ENCODE measurements at regions not wholly inside any gene's neighbourhood (a gene's known extent, or its start where the extent isn't known, plus 50 kb on each side); places are given as distances from the start of the nearest gene placed in this dataset.

GRCh38 chr2:153214337-153214736 lies 264.2 kb downstream of the RPRM start:
- Histone ChIP-seq H3K4me1 (ENCODE audit: control insufficient read depth in 3 of 3, insufficient read depth in 3 of 3, low read length in 3 of 3) (no peaks in the 10 kb centered on the region), H3K9ac (ENCODE audit: low read depth in 1 of 3, low read length in 3 of 3) (no peak overlapping the region), H3K36me3 (ENCODE audit: control insufficient read depth in 3 of 3, insufficient read depth in 3 of 3, low read length in 3 of 3) (no peaks in the 10 kb centered on the region), H3K27ac (ENCODE audit: low read depth, low read length) (no peak overlapping the region), H3K27me3 (ENCODE audit: control insufficient read depth in 3 of 3, insufficient read depth in 3 of 3, low read length in 3 of 3) (no peaks in the 10 kb centered on the region), H3K9me3 (ENCODE audit: control insufficient read depth in 3 of 3, low read length in 3 of 3) (no peaks in the 10 kb centered on the region), H3K4me3 (ENCODE audit: low read length in 3 of 3) (no peak overlapping the region)

- Histone ChIP-seq H3K9ac (ENCODE audit: low read depth in 1 of 3, low read length in 3 of 3) (no peak overlapping the region), H3K36me3 (ENCODE audit: control insufficient read depth in 3 of 3, insufficient read depth in 3 of 3, low read length in 3 of 3) (no peaks in the 10 kb centered on the region), H3K4me3 (ENCODE audit: low read length in 3 of 3) (no peak overlapping the region), H3K9me3 (ENCODE audit: control insufficient read depth in 3 of 3, low read length in 3 of 3) (no peaks in the 10 kb centered on the region), H3K4me1 (ENCODE audit: control insufficient read depth in 3 of 3, insufficient read depth in 3 of 3, low read length in 3 of 3) (no peaks in the 10 kb centered on the region), H3K27me3 (ENCODE audit: control insufficient read depth in 3 of 3, insufficient read depth in 3 of 3, low read length in 3 of 3) (no peaks in the 10 kb centered on the region), H3K27ac (ENCODE audit: low read depth, low read length) (no peak overlapping the region)
Observed at GRCh38 chr2:153213022-153213421, 265.5 kb downstream of the RPRM start.

GRCh38 chr2:153197402-153198386 lies 280.9 kb downstream of the RPRM start:
- Histone ChIP-seq H3K36me3 (ENCODE audit: control insufficient read depth in 3 of 3, insufficient read depth in 3 of 3, low read length in 3 of 3) (no peaks in the 10 kb centered on the region), H3K9ac (ENCODE audit: low read depth in 1 of 3, low read length in 3 of 3) (no peak overlapping the region), H3K27me3 (ENCODE audit: control insufficient read depth in 3 of 3, insufficient read depth in 3 of 3, low read length in 3 of 3) (no peaks in the 10 kb centered on the region), H3K4me1 (ENCODE audit: control insufficient read depth in 3 of 3, insufficient read depth in 3 of 3, low read length in 3 of 3) (no peaks in the 10 kb centered on the region), H3K9me3 (ENCODE audit: control insufficient read depth in 3 of 3, low read length in 3 of 3) (peaks cover 0 to 6% (median 0%) of the 10 kb centered on the region in 3 donors), H3K27ac (ENCODE audit: low read depth, low read length) (no peak overlapping the region), H3K4me3 (ENCODE audit: low read length in 3 of 3) (no peak overlapping the region)

GRCh38 chr2:153196378-153197058 lies 282.0 kb downstream of the RPRM start:
- no peak overlapping the region for H3K4me3 ChIP-seq (ENCODE audit: low read length in 3 of 3)

GRCh38 chr2:153195342-153195741 lies 283.2 kb downstream of the RPRM start:
- Histone ChIP-seq H3K36me3 (ENCODE audit: control insufficient read depth in 3 of 3, insufficient read depth in 3 of 3, low read length in 3 of 3) (no peaks in the 10 kb centered on the region), H3K9ac (ENCODE audit: low read depth in 1 of 3, low read length in 3 of 3) (no peak overlapping the region), H3K9me3 (ENCODE audit: control insufficient read depth in 3 of 3, low read length in 3 of 3) (peaks cover 0 to 6% (median 0%) of the 10 kb centered on the region in 3 donors), H3K4me3 (ENCODE audit: low read length in 3 of 3) (no peak overlapping the region), H3K4me1 (ENCODE audit: control insufficient read depth in 3 of 3, insufficient read depth in 3 of 3, low read length in 3 of 3) (no peaks in the 10 kb centered on the region), H3K27me3 (ENCODE audit: control insufficient read depth in 3 of 3, insufficient read depth in 3 of 3, low read length in 3 of 3) (no peaks in the 10 kb centered on the region), H3K27ac (ENCODE audit: low read depth, low read length) (no peak overlapping the region)

More at GRCh38 chr2:153196378-153197058, 282.0 kb downstream of the RPRM start:
- Histone ChIP-seq H3K9ac (ENCODE audit: low read depth in 1 of 3, low read length in 3 of 3) (no peak overlapping the region), H3K27me3 (ENCODE audit: control insufficient read depth in 3 of 3, insufficient read depth in 3 of 3, low read length in 3 of 3) (no peaks in the 10 kb centered on the region), H3K4me1 (ENCODE audit: control insufficient read depth in 3 of 3, insufficient read depth in 3 of 3, low read length in 3 of 3) (no peaks in the 10 kb centered on the region), H3K27ac (ENCODE audit: low read depth, low read length) (no peak overlapping the region), H3K9me3 (ENCODE audit: control insufficient read depth in 3 of 3, low read length in 3 of 3) (peaks cover 0 to 6% (median 0%) of the 10 kb centered on the region in 3 donors), H3K36me3 (ENCODE audit: control insufficient read depth in 3 of 3, insufficient read depth in 3 of 3, low read length in 3 of 3) (no peaks in the 10 kb centered on the region)

- Histone ChIP-seq H3K27me3 (ENCODE audit: control insufficient read depth in 3 of 3, insufficient read depth in 3 of 3, low read length in 3 of 3) (no peaks in the 10 kb centered on the region), H3K9me3 (ENCODE audit: control insufficient read depth in 3 of 3, low read length in 3 of 3) (no peaks in the 10 kb centered on the region), H3K4me1 (ENCODE audit: control insufficient read depth in 3 of 3, insufficient read depth in 3 of 3, low read length in 3 of 3) (no peaks in the 10 kb centered on the region), H3K27ac (ENCODE audit: low read depth, low read length) (no peak overlapping the region), H3K36me3 (ENCODE audit: control insufficient read depth in 3 of 3, insufficient read depth in 3 of 3, low read length in 3 of 3) (no peaks in the 10 kb centered on the region), H3K4me3 (ENCODE audit: low read length in 3 of 3) (no peak overlapping the region), H3K9ac (ENCODE audit: low read depth in 1 of 3, low read length in 3 of 3) (no peak overlapping the region)
Observed at GRCh38 chr2:153189091-153189888, 289.3 kb downstream of the RPRM start.

- no peak overlapping the region for H3K27ac ChIP-seq (ENCODE audit: low read depth, low read length)
Observed at GRCh38 chr2:153179808-153180207, 298.8 kb downstream of the RPRM start.

GRCh38 chr2:153169609-153170008 lies 309.0 kb downstream of the RPRM start:
- no peaks in the 10 kb centered on the region for H3K36me3 ChIP-seq (ENCODE audit: control insufficient read depth in 3 of 3, insufficient read depth in 3 of 3, low read length in 3 of 3)
- H3K9me3 ChIP-seq (ENCODE audit: control insufficient read depth in 3 of 3, low read length in 3 of 3) = no peaks in the 10 kb centered on the region
- H3K4me1 ChIP-seq (ENCODE audit: control insufficient read depth in 3 of 3, insufficient read depth in 3 of 3, low read length in 3 of 3) = no peaks in the 10 kb centered on the region
- H3K27ac ChIP-seq (ENCODE audit: low read depth, low read length) = no peak overlapping the region
- no peaks in the 10 kb centered on the region for H3K27me3 ChIP-seq (ENCODE audit: control insufficient read depth in 3 of 3, insufficient read depth in 3 of 3, low read length in 3 of 3)
- no peak overlapping the region for H3K4me3 ChIP-seq (ENCODE audit: low read length in 3 of 3)
- H3K9ac ChIP-seq (ENCODE audit: low read depth in 1 of 3, low read length in 3 of 3) = no peak overlapping the region

More at GRCh38 chr2:153179808-153180207, 298.8 kb downstream of the RPRM start:
- Histone ChIP-seq H3K36me3 (ENCODE audit: control insufficient read depth in 3 of 3, insufficient read depth in 3 of 3, low read length in 3 of 3) (no peaks in the 10 kb centered on the region), H3K27me3 (ENCODE audit: control insufficient read depth in 3 of 3, insufficient read depth in 3 of 3, low read length in 3 of 3) (no peaks in the 10 kb centered on the region), H3K4me3 (ENCODE audit: low read length in 3 of 3) (no peak overlapping the region), H3K9me3 (ENCODE audit: control insufficient read depth in 3 of 3, low read length in 3 of 3) (no peaks in the 10 kb centered on the region), H3K4me1 (ENCODE audit: control insufficient read depth in 3 of 3, insufficient read depth in 3 of 3, low read length in 3 of 3) (no peaks in the 10 kb centered on the region), H3K9ac (ENCODE audit: low read depth in 1 of 3, low read length in 3 of 3) (no peak overlapping the region)

- no peak overlapping the region for H3K27ac ChIP-seq (ENCODE audit: low read depth, low read length)
- no peak overlapping the region for H3K9ac ChIP-seq (ENCODE audit: low read depth in 1 of 3, low read length in 3 of 3)
Observed at GRCh38 chr2:153165021-153165420, 313.5 kb downstream of the RPRM start.

More at GRCh38 chr2:153165021-153165420, 313.5 kb downstream of the RPRM start:
- no peaks in the 10 kb centered on the region for H3K4me1 ChIP-seq (ENCODE audit: control insufficient read depth in 3 of 3, insufficient read depth in 3 of 3, low read length in 3 of 3)
- no peaks in the 10 kb centered on the region for H3K27me3 ChIP-seq (ENCODE audit: control insufficient read depth in 3 of 3, insufficient read depth in 3 of 3, low read length in 3 of 3)
- H3K9me3 ChIP-seq (ENCODE audit: control insufficient read depth in 3 of 3, low read length in 3 of 3) = no peaks in the 10 kb centered on the region
- no peak overlapping the region for H3K4me3 ChIP-seq (ENCODE audit: low read length in 3 of 3)
- H3K36me3 ChIP-seq (ENCODE audit: control insufficient read depth in 3 of 3, insufficient read depth in 3 of 3, low read length in 3 of 3) = no peaks in the 10 kb centered on the region
